AG04449 (cell line): ENCODE measurements at regions not wholly inside any gene's neighbourhood (a gene's known extent, or its start where the extent isn't known, plus 50 kb on each side); places are given as distances from the start of the nearest gene placed in this dataset.

Source experiments
- CTCF ChIA-PET: fragments of 350-600 bp; formaldehyde crosslinking; extraction: SDS; loops from one replicate; lab custom pipeline; 2021; ENCODE audit warnings: antibody characterized with exemption; lab: Yijun Ruan, JAX
- POLR2A ChIA-PET: fragments of 400-600, 350-600 bp; formaldehyde crosslinking; extraction: SDS; loops from one replicate; lab custom pipeline; 2020; ENCODE audit warnings: antibody characterized with exemption, inconsistent platforms; lab: Yijun Ruan, JAX
- DNase-seq: peaks from one replicate; pipeline ENCODE4 v3.0.0-alpha.2; 2010; ENCODE audit warnings: low read depth, low spot score
- H3K4me3 ChIP-seq: 2 replicates; pipeline ENCODE4 v1.5.1; 2011; ENCODE audit warnings: low read depth, mild to moderate bottlenecking, control low read depth, low read length
- CTCF ChIP-seq: IDR thresholded peaks from one replicate; pipeline ENCODE4 v1.5.1; 2011; ENCODE audit warnings: mild to moderate bottlenecking, moderate library complexity, low read length, control low read depth, inconsistent platforms; ENCODE audit not compliant: insufficient read depth; ENCODE audit errors: missing control alignments

- DNase-seq: no peak
- CTCF ChIA-PET: no interaction called here
- no peak for TF ChIP-seq CTCF
- POLR2A ChIA-PET: no interaction called here
- H3K4me3 ChIP-seq: no peak overlapping the region
Observed at GRCh38 chr17:55846745-55847144, 95.9 kb downstream of the PCTP start.

GRCh38 chr17:55852734-55853133, 101.9 kb downstream of the PCTP start:
- TF ChIP-seq CTCF: no peak
- H3K4me3 ChIP-seq: no peak overlapping the region
- no peak for DNase-seq
- ChIA-PET POLR2A (no interaction called here), CTCF (no interaction called here)

GRCh38 chr17:55859301-55859795, 108.5 kb downstream of the PCTP start:
- H3K4me3 ChIP-seq: no peak overlapping the region
- CTCF ChIA-PET: no interaction called here
- POLR2A ChIA-PET: no interaction called here
- no peak for DNase-seq
- no peak for TF ChIP-seq CTCF

- TF ChIP-seq CTCF: no peak
- DNase-seq: no peak
- H3K4me3 ChIP-seq: no peak overlapping the region
- POLR2A ChIA-PET: no interaction called here
- CTCF ChIA-PET: no interaction called here
Observed at GRCh38 chr17:55865072-55865762, 114.4 kb downstream of the PCTP start.

DNA sequence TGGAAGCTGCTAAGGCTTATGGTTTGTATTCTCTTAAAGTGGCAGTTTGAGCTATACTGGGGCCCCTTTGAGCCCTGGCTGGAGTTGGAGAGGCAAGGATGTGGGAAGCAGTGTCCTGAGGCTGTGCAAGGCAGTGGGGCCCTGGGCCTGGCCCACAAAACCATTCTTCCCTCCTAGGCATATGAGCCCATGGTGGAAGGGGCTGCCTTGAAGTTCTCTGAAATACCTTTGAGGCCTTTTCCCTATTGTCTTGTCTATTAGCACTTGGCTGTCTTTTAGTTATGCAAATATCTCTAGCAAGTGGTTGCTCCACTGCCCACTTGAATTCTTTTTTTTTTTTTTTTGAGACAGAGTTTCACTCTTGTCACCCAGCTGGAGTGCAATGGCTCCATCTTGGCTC, 119.2 kb downstream of the PCTP start:
- ChIA-PET CTCF (no interaction called here), POLR2A (no interaction called here)
- H3K4me3 ChIP-seq: no peak overlapping the region
- no peak for TF ChIP-seq CTCF
- DNase-seq: no peak

DNA sequence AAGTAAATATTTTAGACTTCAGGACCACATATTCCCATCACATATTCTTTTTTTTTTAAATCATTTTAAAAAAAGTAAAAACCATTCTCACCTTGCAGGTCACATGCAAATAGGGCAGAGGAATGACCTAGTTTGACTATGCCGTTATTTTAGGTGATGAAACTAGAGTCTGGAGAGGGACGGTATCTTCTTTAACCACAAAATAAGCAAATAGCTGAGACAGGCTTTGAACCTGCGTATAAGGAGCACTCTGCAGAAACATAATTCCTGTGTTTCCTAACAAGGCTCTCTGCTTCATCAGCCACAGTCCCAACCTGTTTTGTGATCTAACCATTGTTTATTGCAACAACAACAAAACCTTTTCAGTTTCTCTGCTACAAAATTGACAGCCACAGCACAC, 121.5 kb downstream of the PCTP start:
- no peak for DNase-seq
- no peak overlapping the region for H3K4me3 ChIP-seq
- POLR2A ChIA-PET: no interaction called here
- no peak for TF ChIP-seq CTCF
- CTCF ChIA-PET: no interaction called here
